ENCODE measurements at regions not wholly inside any gene's neighbourhood (a gene's known extent, or its start where the extent isn't known, plus 50 kb on each side); places are given as distances from the start of the nearest gene placed in this dataset.

GRCh38 chr6:163837691-163838431 is 423.3 kb downstream of the QKI start:
- Histone ChIP-seq H3K4me3 (peak overlapping the region; percentile 6 to 22), H3K27me3 (no peaks in the 10 kb centered on the region), H3K9me3 (no peaks in the 10 kb centered on the region), H3K4me1 (peaks cover 13% of the 10 kb centered on the region), H3K36me3 (no peaks in the 10 kb centered on the region), H3K27ac (peak overlapping the region; percentile 17)
- no peak for DNase-seq (ENCODE audit: extremely low spot score in 2 of 2)
- intact Hi-C loops (cut with DNase I): no loop called here
- TF ChIP-seq POLR2AphosphoS5 (IDR thresholded peaks at IDR 0.05; ENCODE audit: insufficient read depth in 1 of 2, low read depth in 1 of 2): no peak
- no peak for TF ChIP-seq POLR2A (IDR thresholded peaks at IDR 0.05)
- TF ChIP-seq CTCF (IDR thresholded peaks at IDR 0.05): no peak

GRCh38 chr6:163836876-163837690 is 422.6 kb downstream of the QKI start:
- no peaks in the 10 kb centered on the region for H3K36me3 ChIP-seq
- intact Hi-C loops (cut with DNase I): no loop called here
- H3K27me3 ChIP-seq: no peaks in the 10 kb centered on the region
- H3K27ac ChIP-seq: peak overlapping the region; percentile 17
- TF ChIP-seq POLR2A (IDR thresholded peaks at IDR 0.05) (no peak), POLR2AphosphoS5 (IDR thresholded peaks at IDR 0.05; ENCODE audit: insufficient read depth in 1 of 2, low read depth in 1 of 2) (no peak), CTCF (IDR thresholded peaks at IDR 0.05) (no peak)
- H3K9me3 ChIP-seq: no peaks in the 10 kb centered on the region
- peak overlapping the region; percentile 6 to 22 for H3K4me3 ChIP-seq
- no peak for DNase-seq (ENCODE audit: extremely low spot score in 2 of 2)
- H3K4me1 ChIP-seq: peaks cover 13% of the 10 kb centered on the region

GRCh38 chr6:163835439-163836171 is 421.1 kb downstream of the QKI start:
- Histone ChIP-seq H3K36me3 (no peaks in the 10 kb centered on the region), H3K4me1 (peaks cover 13% of the 10 kb centered on the region), H3K4me3 (no peak overlapping the region), H3K27ac (no peak overlapping the region), H3K27me3 (no peaks in the 10 kb centered on the region), H3K9me3 (no peaks in the 10 kb centered on the region)
- TF ChIP-seq POLR2AphosphoS5 (IDR thresholded peaks at IDR 0.05; ENCODE audit: insufficient read depth in 1 of 2, low read depth in 1 of 2) (no peak), POLR2A (IDR thresholded peaks at IDR 0.05) (no peak), CTCF (IDR thresholded peaks at IDR 0.05) (no peak)
- no peak for DNase-seq (ENCODE audit: extremely low spot score in 2 of 2)
- intact Hi-C loops (cut with DNase I): no loop called here

- TF ChIP-seq POLR2A (IDR thresholded peaks at IDR 0.05) (no peak), POLR2AphosphoS5 (IDR thresholded peaks at IDR 0.05; ENCODE audit: insufficient read depth in 1 of 2, low read depth in 1 of 2) (no peak), CTCF (IDR thresholded peaks at IDR 0.05) (no peak)
- Histone ChIP-seq H3K4me1 (peaks cover 13% of the 10 kb centered on the region), H3K27ac (no peak overlapping the region), H3K4me3 (no peak overlapping the region), H3K27me3 (no peaks in the 10 kb centered on the region), H3K9me3 (no peaks in the 10 kb centered on the region), H3K36me3 (no peaks in the 10 kb centered on the region)
- DNase-seq (ENCODE audit: extremely low spot score in 2 of 2): no peak
- intact Hi-C loops (cut with DNase I): no loop called here
These were observed 419.9 kb downstream of the QKI start for GRCh38 chr6:163834226-163834970.
